ENCODE measurements at regions not wholly inside any gene's neighbourhood (a gene's known extent, or its start where the extent isn't known, plus 50 kb on each side); places are given as distances from the start of the nearest gene placed in this dataset.

GRCh38 chr2:147025646-147026585 is 818.9 kb upstream of the ACVR2A start:
- TF ChIP-seq POLR2A (IDR thresholded peaks at IDR 0.05): no peak
- no peak for TF ChIP-seq CTCF (IDR thresholded peaks at IDR 0.05)
- Histone ChIP-seq H3K27me3 (no peaks in the 10 kb centered on the region), H3K4me3 (no peak overlapping the region), H3K36me3 (no peaks in the 10 kb centered on the region), H3K4me1 (no peaks in the 10 kb centered on the region), H3K9me3 (no peaks in the 10 kb centered on the region), H3K27ac (no peak overlapping the region)
- no peak for DNase-seq
- intact Hi-C loops (cut with DNase I; ENCODE audit: low total_unique reads): no loop called here

- Histone ChIP-seq H3K4me1 (no peaks in the 10 kb centered on the region), H3K9me3 (no peaks in the 10 kb centered on the region), H3K36me3 (no peaks in the 10 kb centered on the region), H3K27ac (no peak overlapping the region), H3K4me3 (no peak overlapping the region), H3K27me3 (no peaks in the 10 kb centered on the region)
- intact Hi-C loops (cut with DNase I; ENCODE audit: low total_unique reads): no loop called here
- no peak for TF ChIP-seq CTCF (IDR thresholded peaks at IDR 0.05)
- no peak for TF ChIP-seq POLR2A (IDR thresholded peaks at IDR 0.05)
- DNase-seq: no peak
Measured at GRCh38 chr2:147019311-147019710, 825.5 kb upstream of the ACVR2A start.

DNA sequence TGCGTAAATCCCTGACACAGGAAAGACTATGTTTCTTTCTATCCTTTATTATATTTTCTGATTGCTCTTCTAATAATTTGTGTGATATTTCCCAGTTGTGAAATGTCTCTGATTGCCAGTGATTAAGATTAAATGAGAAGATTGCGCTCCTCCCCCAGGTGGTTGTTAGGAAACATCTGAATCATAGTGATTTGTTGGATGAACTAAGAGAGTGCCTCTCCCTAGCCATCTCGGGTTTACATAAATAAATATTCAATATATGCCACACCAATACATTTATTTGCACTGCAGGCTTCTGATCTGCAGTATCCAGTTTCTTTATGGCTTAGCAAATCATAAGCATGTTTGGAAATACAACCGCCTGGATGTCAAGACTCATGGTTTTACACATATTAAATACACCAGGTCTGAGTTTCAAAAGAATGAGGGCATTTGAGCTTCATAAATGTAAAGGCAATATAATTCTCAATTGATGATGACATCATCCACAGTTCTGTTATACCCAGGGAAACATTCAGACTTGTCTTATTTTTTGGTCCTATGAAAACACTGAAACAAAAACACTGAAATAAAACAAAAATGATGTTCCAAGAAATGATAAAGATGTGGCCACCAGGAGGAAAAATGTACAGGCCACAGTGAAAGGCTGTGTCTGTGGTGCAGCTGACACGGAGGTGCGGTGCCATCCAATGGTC is 826.7 kb upstream of the ACVR2A start:
- H3K4me3 ChIP-seq: no peak overlapping the region
- no peaks in the 10 kb centered on the region for H3K27me3 ChIP-seq
- DNase-seq: no peak
- no peaks in the 10 kb centered on the region for H3K36me3 ChIP-seq
- no peaks in the 10 kb centered on the region for H3K4me1 ChIP-seq
- H3K27ac ChIP-seq: no peak overlapping the region
- intact Hi-C loops (cut with DNase I; ENCODE audit: low total_unique reads): no loop called here
- no peak for TF ChIP-seq CTCF (IDR thresholded peaks at IDR 0.05)
- TF ChIP-seq POLR2A (IDR thresholded peaks at IDR 0.05): no peak
- H3K9me3 ChIP-seq: no peaks in the 10 kb centered on the region

GRCh38 chr2:147016181-147016580 is 828.6 kb upstream of the ACVR2A start:
- H3K9me3 ChIP-seq: no peaks in the 10 kb centered on the region
- DNase-seq: no peak
- TF ChIP-seq POLR2A (IDR thresholded peaks at IDR 0.05): no peak
- TF ChIP-seq CTCF (IDR thresholded peaks at IDR 0.05): no peak

DNA sequence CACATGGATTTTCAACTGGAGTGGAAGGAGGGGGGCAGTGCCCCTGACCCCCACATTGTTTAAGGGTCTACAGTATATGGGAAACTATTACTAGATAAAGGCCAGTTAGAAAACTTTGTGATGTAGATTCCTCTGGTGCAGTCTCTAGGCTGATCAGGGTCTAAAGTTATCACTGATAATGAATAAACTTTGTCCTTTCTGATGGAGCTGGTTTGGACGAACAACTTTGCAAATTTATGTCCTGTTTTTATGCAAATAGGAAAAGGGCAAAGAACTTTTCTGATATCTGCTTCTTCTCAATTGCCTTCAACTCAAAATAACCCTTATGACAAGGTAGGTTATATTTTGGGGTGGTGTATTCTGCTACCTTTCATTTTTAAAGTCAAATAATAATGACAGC is 829.2 kb upstream of the ACVR2A start:
- intact Hi-C loops (cut with DNase I; ENCODE audit: low total_unique reads): no loop called here
- Histone ChIP-seq H3K4me3 (no peak overlapping the region), H3K9me3 (no peaks in the 10 kb centered on the region), H3K36me3 (no peaks in the 10 kb centered on the region), H3K4me1 (no peaks in the 10 kb centered on the region), H3K27ac (no peak overlapping the region), H3K27me3 (no peaks in the 10 kb centered on the region)
- TF ChIP-seq CTCF (IDR thresholded peaks at IDR 0.05) (no peak), POLR2A (IDR thresholded peaks at IDR 0.05) (no peak)
- DNase-seq: no peak

More at GRCh38 chr2:147016181-147016580, 828.6 kb upstream of the ACVR2A start:
- Histone ChIP-seq H3K4me1 (no peaks in the 10 kb centered on the region), H3K36me3 (no peaks in the 10 kb centered on the region), H3K27ac (no peak overlapping the region), H3K4me3 (no peak overlapping the region), H3K27me3 (no peaks in the 10 kb centered on the region)
- intact Hi-C loops (cut with DNase I; ENCODE audit: low total_unique reads): no loop called here

Data from uterus (tissue), 3 donors.